GM21381 (cell line): ENCODE measurements at regions not wholly inside any gene's neighbourhood (a gene's known extent, or its start where the extent isn't known, plus 50 kb on each side); places are given as distances from the start of the nearest gene placed in this dataset.
"Not testable (repeated sequence)": the region's sequence is repeated elsewhere in the genome, so short reads cannot be mapped to it uniquely, and the experiment has no call there.

ENCODE experiments used
- ATAC-seq: cut with Tn5 transposase; IDR thresholded peaks from one replicate; pipeline ENCODE4 v1.9.1; 2021; ENCODE audit warnings: mild to moderate bottlenecking, moderate library complexity; ENCODE audit not compliant: unreplicated experiment

DNA sequence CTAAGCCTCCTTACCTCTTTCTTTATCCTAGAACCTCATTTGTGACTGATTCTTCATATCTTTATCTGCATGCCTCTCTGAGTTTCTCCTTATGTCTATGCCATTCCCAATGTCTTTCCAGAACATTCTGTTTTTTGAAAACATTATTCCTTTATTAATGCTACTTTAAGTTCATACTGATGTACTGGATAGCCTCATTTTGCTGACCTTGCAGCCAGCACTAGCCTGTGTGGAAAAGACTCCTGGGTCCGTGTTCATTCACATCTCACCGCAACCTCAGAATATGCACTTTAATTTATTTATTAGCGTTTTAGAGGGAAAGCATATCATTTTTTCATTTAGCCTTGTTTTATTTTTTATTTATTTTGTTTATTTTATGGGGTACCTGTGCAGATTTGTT is 208.1 kb upstream of the NPVF start:
- ATAC-seq = no peak

DNA sequence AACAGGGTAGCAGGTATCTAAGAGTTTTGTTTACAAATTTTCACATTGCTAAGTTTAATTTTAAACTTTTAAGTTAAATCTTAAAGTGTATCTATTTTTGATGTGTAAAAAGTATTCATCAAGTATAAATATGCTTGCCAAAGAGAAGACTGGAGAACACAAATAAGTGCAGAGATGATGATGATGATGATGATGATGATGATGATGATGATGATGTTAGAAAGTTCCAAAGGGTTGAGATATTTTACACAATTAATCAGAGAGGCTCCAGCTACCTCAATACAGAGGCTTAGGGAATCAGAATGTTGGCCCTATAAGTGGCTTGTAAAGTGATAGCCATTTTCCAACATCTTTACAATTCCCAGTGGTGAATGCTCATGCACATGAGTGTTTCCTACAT is 209.0 kb upstream of the NPVF start:
- ATAC-seq = no peak

GRCh38 chr7:25444991-25445390 is 216.7 kb upstream of the NPVF start:
- ATAC-seq = no peak

- no peak for ATAC-seq
Observed at GRCh38 chr7:25448301-25448700, 220.0 kb upstream of the NPVF start.

DNA sequence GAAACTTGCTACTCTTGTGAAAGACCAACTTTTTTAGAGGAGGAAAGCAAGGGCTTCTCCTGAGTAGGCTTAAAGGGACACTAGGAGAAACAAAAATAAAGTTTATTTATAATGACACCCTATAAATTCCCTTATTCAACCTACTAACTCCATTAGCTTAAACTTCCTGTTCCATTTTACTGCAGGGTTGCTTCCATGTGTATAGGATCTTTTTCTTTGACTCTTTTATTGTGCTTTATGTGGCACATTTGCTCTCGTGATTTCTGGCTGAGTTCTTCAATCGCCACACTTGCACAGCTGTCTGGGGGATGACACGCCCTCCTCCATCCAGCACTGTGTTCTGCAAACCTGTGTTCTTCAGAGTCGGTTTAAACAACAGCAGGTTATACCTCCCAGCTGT is 225.7 kb upstream of the NPVF start:
- no peak for ATAC-seq

- no peak for ATAC-seq
Observed at GRCh38 chr7:25454562-25455041, 226.3 kb upstream of the NPVF start.

DNA sequence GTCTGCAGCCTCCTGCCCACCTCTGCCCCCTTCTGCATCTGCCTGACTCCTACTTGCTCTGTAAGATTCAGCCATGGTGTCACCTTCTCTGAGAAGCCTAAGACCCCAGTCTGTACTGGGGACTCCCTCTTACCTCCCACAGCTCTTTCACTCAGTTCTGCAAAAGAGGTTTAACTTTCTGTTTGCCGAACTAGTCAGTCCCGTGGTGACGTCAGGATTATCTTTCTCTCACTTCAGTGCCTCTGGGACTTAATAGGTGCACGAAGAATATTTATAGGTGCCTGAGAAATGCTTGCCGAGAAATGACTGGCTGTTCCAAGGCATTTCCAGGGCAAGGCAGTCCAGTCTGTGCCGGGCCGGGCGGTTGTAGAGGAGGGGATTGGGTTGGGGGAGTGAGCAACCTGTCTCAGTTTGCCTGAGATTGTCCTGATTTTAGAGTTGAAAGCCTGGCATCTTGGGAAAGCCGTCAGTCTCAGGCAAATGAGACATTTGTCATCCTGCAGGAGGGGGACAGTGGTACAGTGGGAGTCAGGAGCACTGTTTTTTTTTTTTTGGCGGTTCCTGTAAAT is 227.5 kb upstream of the NPVF start:
- no peak for ATAC-seq

- no peak for ATAC-seq
Observed at GRCh38 chr7:25456467-25457171, 228.3 kb upstream of the NPVF start.

GRCh38 chr7:25459057-25459456 is 230.8 kb upstream of the NPVF start:
- no peak for ATAC-seq

- no peak for ATAC-seq
Observed at GRCh38 chr7:25460433-25460832, 232.1 kb upstream of the NPVF start.

GRCh38 chr7:25469669-25470068 is 241.4 kb upstream of the NPVF start:
- ATAC-seq = no peak

- ATAC-seq = no peak
Observed at GRCh38 chr7:25476863-25477499, 248.7 kb upstream of the NPVF start.

GRCh38 chr7:25478221-25478620 is 249.9 kb upstream of the NPVF start:
- not testable (repeated sequence) for ATAC-seq

GRCh38 chr7:25478925-25479324 is 250.6 kb upstream of the NPVF start:
- no peak for ATAC-seq

- ATAC-seq = no peak
Observed at GRCh38 chr7:25481891-25482290, 253.6 kb upstream of the NPVF start.

DNA sequence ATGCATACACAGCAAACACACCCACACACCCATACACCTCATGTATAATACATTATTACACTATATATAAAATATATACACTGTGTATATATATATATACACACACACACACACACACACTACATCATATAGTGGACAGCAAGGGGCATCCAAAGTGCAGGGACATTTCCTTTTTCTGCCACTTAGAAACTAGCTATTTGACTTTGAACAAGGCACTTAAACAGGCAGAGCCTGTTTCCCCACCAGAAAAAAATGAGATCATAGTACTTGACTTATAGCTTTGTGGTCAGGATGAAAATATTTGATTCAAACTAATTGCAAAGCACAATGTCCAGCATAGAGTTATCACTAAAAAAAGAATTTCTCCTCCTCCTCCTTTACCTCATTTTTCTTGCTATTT is 254.3 kb upstream of the NPVF start:
- no peak for ATAC-seq

GRCh38 chr7:25485026-25485425 is 256.7 kb upstream of the NPVF start:
- ATAC-seq = no peak

GRCh38 chr7:25486656-25487055 is 258.4 kb upstream of the NPVF start:
- no peak for ATAC-seq

- ATAC-seq = no peak
Observed at GRCh38 chr7:25493805-25494366, 265.6 kb upstream of the NPVF start.

GRCh38 chr7:25494896-25495295 is 266.6 kb upstream of the NPVF start:
- ATAC-seq = no peak

GRCh38 chr7:25495342-25496250 is 267.3 kb upstream of the NPVF start:
- ATAC-seq = no peak
